ENCODE measurements at regions not wholly inside any gene's neighbourhood (a gene's known extent, or its start where the extent isn't known, plus 50 kb on each side); places are given as distances from the start of the nearest gene placed in this dataset.

GRCh38 chr10:131681656-131682055, 219.2 kb upstream of the PPP2R2D start:
- TF ChIP-seq, protein P1, sequence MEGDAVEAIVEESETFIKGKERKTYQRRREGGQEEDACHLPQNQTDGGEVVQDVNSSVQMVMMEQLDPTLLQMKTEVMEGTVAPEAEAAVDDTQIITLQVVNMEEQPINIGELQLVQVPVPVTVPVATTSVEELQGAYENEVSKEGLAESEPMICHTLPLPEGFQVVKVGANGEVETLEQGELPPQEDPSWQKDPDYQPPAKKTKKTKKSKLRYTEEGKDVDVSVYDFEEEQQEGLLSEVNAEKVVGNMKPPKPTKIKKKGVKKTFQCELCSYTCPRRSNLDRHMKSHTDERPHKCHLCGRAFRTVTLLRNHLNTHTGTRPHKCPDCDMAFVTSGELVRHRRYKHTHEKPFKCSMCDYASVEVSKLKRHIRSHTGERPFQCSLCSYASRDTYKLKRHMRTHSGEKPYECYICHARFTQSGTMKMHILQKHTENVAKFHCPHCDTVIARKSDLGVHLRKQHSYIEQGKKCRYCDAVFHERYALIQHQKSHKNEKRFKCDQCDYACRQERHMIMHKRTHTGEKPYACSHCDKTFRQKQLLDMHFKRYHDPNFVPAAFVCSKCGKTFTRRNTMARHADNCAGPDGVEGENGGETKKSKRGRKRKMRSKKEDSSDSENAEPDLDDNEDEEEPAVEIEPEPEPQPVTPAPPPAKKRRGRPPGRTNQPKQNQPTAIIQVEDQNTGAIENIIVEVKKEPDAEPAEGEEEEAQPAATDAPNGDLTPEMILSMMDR (IDR thresholded peaks at IDR 0.05): no peak
- TF ChIP-seq POLR2AphosphoS5 (IDR thresholded peaks at IDR 0.05): no peak
